MCF 10A (cell line): ENCODE measurements at regions not wholly inside any gene's neighbourhood (a gene's known extent, or its start where the extent isn't known, plus 50 kb on each side); places are given as distances from the start of the nearest gene placed in this dataset.

Experiments
- BruUV-seq: library from RNA; stranded (reverse); fragments of 400-500 nt; replicated peaks from 2 replicates; lab custom pipeline; 2021; lab: Mats Ljungman, UMichigan
- CTCF ChIA-PET: fragments of 300-600 bp; sonication (Branson Sonifier 250); formaldehyde crosslinking; extraction: SDS; loops from one replicate; lab custom pipeline; 2021; ENCODE audit warnings: antibody characterized with exemption, inconsistent platforms; lab: Yijun Ruan, JAX
- POLR2A ChIA-PET: fragments of 300-600, 350-650 bp; sonication (Branson Sonifier 250); formaldehyde crosslinking; extraction: SDS; loops from one replicate; lab custom pipeline; 2020; ENCODE audit warnings: antibody characterized with exemption, inconsistent platforms; lab: Yijun Ruan, JAX
- DNase-seq: peaks from one replicate; pipeline ENCODE4 v3.0.0-alpha.2; 2018; ENCODE audit not compliant: unreplicated experiment
- H3K27ac Mint-ChIP-seq: one replicate; pipeline ENCODE4 v1.8.0; 2022; ENCODE audit warnings: mild to moderate bottlenecking, low read depth, mixed read lengths; ENCODE audit not compliant: unreplicated experiment
- H3K27me3 Mint-ChIP-seq: one replicate; pipeline ENCODE4 v1.8.0; 2022; ENCODE audit warnings: mixed read lengths; ENCODE audit not compliant: insufficient read depth, unreplicated experiment
- H3K36me3 Mint-ChIP-seq: one replicate; pipeline ENCODE4 v1.8.0; 2022; ENCODE audit warnings: mild to moderate bottlenecking, moderate library complexity, mixed read lengths; ENCODE audit not compliant: insufficient read depth, unreplicated experiment
- H3K4me1 Mint-ChIP-seq: one replicate; pipeline ENCODE4 v1.8.0; 2022; ENCODE audit warnings: mixed read lengths; ENCODE audit not compliant: insufficient read depth, unreplicated experiment
- H3K4me3 Mint-ChIP-seq: one replicate; pipeline ENCODE4 v1.8.0; 2022; ENCODE audit warnings: mild to moderate bottlenecking, moderate library complexity, mixed read lengths; ENCODE audit not compliant: unreplicated experiment
- H3K9me3 Mint-ChIP-seq: one replicate; pipeline ENCODE4 v1.8.0; 2022; ENCODE audit warnings: mixed read lengths; ENCODE audit not compliant: unreplicated experiment
- intact Hi-C: fragments of 100-400 bp; cut with micrococcal nuclease; formaldehyde crosslinking; loops from 2 replicates; pipeline ENCODE4 v1.14.1; 2022
- TF ChIP-seq, protein P1 (sequence below): fragments of 200-600 bp; IDR thresholded peaks from one replicate; pipeline ENCODE4 v1.8.0; 2022; ENCODE audit warnings: antibody characterized with exemption, mild to moderate bottlenecking; ENCODE audit not compliant: unreplicated experiment

DNA sequence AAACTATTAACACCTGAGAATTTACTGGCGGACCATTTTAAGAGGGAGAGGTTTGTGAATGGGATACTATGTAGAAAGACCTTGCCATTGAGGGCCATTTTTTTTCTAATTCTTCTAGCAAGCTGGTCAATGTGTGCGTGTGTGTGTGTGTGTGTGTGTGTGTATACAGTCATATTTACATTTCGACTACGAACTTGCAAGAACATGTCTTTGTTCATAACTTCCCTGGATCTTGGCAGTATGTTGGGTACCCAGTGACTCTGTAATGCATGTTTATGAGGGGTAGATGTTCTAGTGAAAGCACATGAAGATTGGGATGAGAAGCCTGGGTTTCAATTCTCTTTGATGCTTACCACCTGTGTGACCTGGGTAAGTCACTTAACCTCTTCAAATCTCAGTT is 133.6 kb downstream of the UBE2E3 start:
- ChIA-PET POLR2A (no interaction called here), CTCF (interaction anchor here (0.7 to 4.5 kb wide), 3 partner anchors 9 to 809 kb away, joined by 3 to 22 read pairs (median 11); no protein-coding TSS in a partner anchor)
- BruUV-seq, result no TSS peak
- no peaks in the 10 kb centered on the region for H3K27me3 Mint-ChIP-seq
- no peaks in the 10 kb centered on the region for H3K36me3 Mint-ChIP-seq
- no peak for DNase-seq
- no peak overlapping the region for H3K27ac Mint-ChIP-seq
- H3K4me1 Mint-ChIP-seq, result no peaks in the 10 kb centered on the region
- H3K9me3 Mint-ChIP-seq, result no peaks in the 10 kb centered on the region
- H3K4me3 Mint-ChIP-seq, result no peak overlapping the region
- intact Hi-C loops, result no loop called here
- TF ChIP-seq, protein P1, sequence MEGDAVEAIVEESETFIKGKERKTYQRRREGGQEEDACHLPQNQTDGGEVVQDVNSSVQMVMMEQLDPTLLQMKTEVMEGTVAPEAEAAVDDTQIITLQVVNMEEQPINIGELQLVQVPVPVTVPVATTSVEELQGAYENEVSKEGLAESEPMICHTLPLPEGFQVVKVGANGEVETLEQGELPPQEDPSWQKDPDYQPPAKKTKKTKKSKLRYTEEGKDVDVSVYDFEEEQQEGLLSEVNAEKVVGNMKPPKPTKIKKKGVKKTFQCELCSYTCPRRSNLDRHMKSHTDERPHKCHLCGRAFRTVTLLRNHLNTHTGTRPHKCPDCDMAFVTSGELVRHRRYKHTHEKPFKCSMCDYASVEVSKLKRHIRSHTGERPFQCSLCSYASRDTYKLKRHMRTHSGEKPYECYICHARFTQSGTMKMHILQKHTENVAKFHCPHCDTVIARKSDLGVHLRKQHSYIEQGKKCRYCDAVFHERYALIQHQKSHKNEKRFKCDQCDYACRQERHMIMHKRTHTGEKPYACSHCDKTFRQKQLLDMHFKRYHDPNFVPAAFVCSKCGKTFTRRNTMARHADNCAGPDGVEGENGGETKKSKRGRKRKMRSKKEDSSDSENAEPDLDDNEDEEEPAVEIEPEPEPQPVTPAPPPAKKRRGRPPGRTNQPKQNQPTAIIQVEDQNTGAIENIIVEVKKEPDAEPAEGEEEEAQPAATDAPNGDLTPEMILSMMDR, result no peak

DNA sequence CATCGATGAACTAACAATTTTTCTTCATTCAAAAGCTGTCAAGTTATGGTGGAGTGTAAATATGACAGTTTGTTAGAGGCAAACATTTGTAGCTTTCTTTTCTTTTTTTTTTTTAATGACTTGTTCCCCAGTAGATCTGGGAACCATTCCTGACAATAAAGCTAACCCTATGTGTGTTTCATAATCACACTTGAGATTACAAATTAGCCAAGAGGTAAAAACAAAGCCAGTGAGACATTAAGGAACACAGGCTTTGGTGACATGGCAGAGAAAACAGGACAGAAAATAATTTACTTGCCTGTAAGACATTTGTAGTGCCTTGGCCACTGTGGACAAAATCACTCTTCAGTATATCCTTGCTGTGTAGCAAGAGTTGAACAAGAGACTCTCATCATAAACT is 135.9 kb downstream of the UBE2E3 start:
- intact Hi-C loops, result no loop called here
- no peak for DNase-seq
- H3K4me1 Mint-ChIP-seq, result no peaks in the 10 kb centered on the region
- TF ChIP-seq, protein P1, result no peak
- no peaks in the 10 kb centered on the region for H3K9me3 Mint-ChIP-seq
- ChIA-PET CTCF (interaction anchor here (0.6 to 4.5 kb wide), 2 partner anchors 12 to 1008 kb away, joined by 3 to 22 read pairs; no protein-coding TSS in a partner anchor), POLR2A (no interaction called here)
- no peaks in the 10 kb centered on the region for H3K36me3 Mint-ChIP-seq
- H3K27ac Mint-ChIP-seq, result no peak overlapping the region
- BruUV-seq, result no TSS peak
- no peak overlapping the region for H3K4me3 Mint-ChIP-seq
- no peaks in the 10 kb centered on the region for H3K27me3 Mint-ChIP-seq

DNA sequence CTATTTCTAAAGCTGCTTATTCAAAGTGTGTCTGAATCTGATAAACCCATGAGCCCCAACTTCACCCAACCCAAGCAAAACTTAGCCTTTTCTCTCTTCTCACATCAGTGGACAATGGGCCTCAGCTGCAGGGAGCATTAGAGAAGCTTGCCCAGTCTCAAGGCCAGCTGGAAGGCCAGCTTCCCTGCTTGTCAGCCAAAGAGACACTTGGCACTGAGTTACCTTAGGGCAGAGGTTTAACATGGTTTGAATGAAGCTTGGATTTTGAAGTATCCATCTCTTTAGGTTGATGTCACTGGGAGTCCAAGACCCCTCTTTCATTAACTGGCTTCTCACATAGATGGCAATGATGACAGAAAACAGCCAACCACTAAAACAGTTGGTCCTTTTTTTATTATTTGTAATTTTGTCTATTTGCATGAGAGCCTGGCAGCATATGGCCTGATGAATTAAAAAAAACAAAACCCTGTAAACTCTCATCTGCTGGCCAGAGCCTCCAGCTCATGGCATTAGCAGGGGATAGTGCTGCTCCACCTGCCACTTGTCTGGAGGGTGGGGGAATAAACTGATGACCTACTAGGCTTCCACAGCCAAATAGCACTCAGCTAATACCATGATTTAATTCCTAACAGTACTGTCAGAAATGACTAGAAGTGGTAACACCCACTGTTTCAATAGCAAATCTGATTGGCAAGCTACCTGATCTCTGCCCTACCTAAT is 137.0 kb downstream of the UBE2E3 start:
- no peak for DNase-seq
- Mint-ChIP-seq H3K9me3 (no peaks in the 10 kb centered on the region), H3K4me1 (no peaks in the 10 kb centered on the region), H3K4me3 (no peak overlapping the region), H3K27me3 (no peaks in the 10 kb centered on the region), H3K36me3 (no peaks in the 10 kb centered on the region), H3K27ac (no peak overlapping the region)
- ChIA-PET POLR2A (interaction anchor here (0.6 kb wide), 1 partner anchor 1036 kb away, joined by 3 read pairs; no protein-coding TSS in a partner anchor), CTCF (interaction anchor here (0.7 to 1.5 kb wide), 3 partner anchors 12 to 597 kb away, joined by 3 to 7 read pairs (median 7); no protein-coding TSS in a partner anchor)
- intact Hi-C loops, result no loop called here
- BruUV-seq, result no TSS peak
- TF ChIP-seq, protein P1, result no peak

DNA sequence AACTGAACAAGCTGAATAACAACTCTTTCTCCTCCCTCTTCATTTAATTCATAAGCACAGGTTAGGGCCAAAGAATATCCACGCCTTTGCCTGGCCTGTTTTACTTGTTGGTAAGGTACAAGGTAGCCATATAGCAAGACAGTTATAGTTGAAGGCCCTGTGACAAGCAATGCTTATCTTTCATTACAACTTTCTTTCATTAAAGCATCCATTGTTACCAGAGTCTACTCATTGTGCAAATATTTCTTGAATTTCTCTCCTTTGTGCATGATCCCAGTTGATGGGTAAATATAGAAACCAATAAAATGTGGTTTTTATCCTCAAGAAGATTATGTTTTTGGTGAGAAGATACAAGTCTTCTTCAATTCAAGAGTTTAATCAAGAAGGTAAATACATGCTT is 140.2 kb downstream of the UBE2E3 start:
- intact Hi-C loops, result no loop called here
- Mint-ChIP-seq H3K9me3 (no peaks in the 10 kb centered on the region), H3K4me3 (no peak overlapping the region), H3K4me1 (no peaks in the 10 kb centered on the region), H3K36me3 (no peaks in the 10 kb centered on the region), H3K27me3 (no peaks in the 10 kb centered on the region), H3K27ac (no peak overlapping the region)
- DNase-seq, result no peak
- ChIA-PET POLR2A (no interaction called here), CTCF (no interaction called here)
- TF ChIP-seq, protein P1, result no peak
- BruUV-seq, result no TSS peak
